Stimulated activated CD8-positive, alpha-beta memory T cell treated with anti-CD3 and anti-CD28 coated beads, Interleukin-12 subunit alpha, Interleukin-12 subunit beta, amount 100 ng/mL, for 1 hour (primary cell): ENCODE measurements at regions not wholly inside any gene's neighbourhood (a gene's known extent, or its start where the extent isn't known, plus 50 kb on each side); places are given as distances from the start of the nearest gene placed in this dataset.
A peak's percentile ranks its signal among the peaks of the same experiment; 100 is the strongest.

Experiments
- DNase-seq: peaks from one replicate; pipeline ENCODE4 v3.0.0-alpha.2; 2020; ENCODE audit warnings: low read depth

DNA sequence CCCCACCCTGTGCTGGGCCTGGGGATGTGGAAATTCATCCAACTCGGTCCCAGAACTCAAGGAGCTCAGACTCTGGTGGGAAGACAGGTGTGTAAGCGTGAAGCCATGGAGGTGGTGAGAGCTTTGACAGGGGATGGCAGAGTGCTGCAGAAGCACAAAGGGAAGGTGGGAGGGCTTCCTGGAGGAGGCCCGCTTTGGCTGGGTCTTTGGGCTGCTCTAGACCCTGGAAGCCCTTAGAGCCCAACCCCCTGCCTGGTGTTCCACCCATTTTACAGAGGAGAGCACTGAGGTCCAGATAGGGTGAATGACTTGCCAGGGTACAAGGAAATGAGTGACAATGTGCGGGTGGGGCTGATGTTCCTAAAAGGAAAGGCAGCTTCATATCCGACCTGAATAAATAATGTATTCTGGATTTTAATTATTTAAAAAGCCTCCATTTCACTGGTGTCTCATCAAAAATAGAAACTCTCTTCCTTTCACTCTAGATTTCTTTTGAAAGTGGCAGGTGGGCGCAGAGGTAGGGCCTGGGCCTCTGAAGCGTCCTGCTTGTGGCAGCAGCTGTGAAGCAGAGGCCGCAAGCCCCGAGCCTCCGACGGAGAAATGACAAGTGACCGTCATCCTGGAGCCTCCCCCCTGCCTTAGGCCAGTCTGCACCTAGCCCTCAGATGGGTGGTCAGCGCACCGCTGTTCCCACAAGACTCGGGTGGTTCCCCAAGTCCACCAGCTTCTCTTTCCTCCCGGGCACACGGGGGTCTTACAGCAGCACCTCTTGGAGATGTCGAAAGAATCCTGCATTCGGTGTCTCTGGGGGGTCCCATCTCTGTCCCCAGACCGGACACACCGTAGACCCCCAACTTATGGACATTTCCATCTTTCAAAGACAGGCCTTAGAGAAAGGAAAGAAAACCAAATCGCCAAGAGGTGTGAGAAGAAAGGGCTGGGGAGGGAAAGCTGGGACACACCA lies 71.0 kb upstream of the TAF1B start:
- DNase-seq: no peak

DNA sequence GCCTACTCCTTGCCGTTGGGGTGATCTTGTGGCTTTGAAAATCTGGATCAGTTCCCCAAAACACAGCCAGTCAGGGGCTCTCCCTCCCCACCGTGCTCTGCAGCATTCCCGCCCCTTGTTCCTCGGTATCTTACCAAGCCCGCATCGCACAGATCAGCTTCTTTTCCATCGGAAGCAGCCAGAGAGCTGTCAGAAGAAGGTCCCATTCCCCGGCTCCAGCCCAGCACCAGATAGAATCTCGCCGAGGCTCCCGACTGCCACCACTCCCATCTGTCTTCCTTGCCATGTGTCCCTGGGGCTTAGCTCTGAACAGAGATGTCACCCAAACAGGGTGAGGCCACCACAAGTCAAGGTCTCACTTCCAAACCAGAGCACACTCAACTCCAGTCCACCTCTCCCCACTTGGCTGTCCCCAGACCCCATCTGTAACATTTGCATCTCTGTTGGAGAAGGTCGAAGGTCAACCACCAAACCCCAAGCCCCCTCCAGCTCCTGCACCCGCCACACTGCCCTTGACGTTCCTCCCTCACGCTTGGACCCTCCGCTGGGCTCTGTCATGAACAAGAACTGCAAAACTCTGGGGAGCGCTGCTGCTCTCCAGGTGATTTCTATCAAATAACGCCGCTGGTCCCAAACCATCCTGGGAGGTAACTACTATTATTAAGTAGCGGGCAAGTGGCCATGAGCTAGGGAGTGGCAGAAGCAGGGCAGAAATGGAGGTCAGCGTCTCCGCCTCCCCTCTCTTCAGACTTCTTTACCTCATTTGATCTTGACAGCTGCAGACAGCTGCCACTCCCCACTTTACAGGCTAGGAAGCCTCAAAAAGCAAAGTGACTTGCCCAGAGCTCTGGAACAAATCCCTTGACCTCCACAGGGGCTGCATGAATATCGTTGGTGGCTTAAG lies 70.0 kb upstream of the TAF1B start:
- no peak for DNase-seq

DNA sequence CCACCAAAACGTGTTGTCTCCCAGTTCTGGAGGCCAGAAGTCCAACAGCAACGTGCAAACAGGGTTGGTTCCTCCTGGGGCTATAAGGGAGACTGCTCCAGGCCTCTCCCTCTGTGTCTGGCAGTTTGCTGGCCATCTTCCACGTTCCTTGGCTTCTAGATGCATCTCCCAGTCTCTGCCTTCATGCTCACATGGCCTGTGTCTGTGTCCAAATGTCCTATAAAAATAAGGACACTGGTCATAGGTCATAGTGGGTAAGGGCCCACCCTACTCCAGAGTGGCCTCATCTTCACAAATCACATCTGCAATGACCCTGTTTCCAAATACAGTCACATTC lies 69.4 kb upstream of the TAF1B start:
- no peak for DNase-seq

DNA sequence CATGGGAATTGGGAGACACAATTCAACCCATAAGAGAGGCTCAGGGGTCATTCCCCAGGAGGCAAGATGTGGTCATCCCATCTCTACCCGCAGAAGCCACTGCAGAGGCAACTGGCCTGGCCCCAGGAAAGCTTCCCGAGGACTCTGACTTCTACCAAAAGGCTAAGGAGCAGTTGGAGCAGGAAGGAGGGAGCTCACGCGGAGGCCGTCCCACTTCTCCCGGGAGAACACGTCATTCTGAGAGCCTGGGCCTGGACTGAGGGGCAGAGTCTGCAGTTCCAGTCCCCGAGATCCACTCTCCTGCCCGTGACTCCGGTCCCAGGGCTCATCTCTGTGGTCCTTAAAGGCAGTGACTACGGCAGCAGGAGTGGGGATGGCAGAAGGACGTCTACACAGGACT lies 69.0 kb upstream of the TAF1B start:
- no peak for DNase-seq

DNA sequence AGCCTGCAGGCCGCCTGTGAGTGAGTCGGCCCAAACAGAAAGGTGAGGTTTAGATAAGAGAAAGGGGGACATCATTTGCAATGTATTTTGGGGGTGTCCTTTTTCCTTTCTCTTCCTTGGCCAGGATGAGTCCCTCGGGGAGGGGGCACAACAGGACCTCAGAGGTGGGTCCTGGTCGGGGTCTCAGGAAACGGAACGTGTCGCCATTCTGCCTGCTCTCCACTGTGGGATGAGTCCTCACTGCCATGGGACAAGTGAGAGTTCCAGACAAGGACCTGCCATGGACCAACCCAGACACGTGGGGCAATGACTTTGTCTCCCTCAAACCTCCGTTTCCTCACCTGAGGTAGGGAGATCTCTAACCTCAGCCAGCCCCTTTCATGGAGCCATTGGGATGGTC lies 67.9 kb upstream of the TAF1B start:
- DNase-seq: no peak

DNA sequence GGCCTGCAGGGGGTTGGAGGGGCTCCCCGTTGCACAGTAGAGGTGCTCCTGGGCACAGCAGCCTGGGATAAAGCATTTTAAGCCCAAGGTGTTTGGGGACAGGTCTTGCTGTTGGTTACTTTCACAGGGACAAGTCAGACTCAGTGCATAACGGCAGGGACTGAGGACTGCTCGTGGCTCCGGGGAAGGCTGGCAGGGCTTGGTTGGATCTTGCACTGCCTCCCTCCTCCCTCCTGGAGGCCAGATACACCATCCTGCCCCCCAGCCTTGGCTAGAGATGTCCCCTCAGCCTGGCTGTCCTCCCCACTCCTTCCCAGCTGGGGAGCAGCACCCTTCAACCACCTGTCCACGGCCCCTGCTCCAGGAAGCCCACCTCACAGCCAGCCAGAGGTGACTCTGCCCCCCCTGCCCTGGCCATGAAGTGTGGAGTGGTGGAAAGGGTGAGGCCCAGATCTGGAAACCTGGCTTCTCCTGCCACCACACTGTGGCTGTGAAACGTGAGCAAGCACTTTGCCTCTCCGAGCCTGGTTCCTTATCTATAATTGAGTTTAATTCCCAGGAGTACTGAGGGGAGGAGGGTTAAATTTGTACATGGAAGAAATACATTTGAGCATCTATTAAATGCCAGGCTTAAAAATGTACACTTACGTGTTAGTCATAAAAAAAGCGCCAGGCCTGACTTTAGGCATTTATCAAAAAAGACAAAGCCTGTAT lies 67.1 kb upstream of the TAF1B start:
- DNase-seq: no peak

DNA sequence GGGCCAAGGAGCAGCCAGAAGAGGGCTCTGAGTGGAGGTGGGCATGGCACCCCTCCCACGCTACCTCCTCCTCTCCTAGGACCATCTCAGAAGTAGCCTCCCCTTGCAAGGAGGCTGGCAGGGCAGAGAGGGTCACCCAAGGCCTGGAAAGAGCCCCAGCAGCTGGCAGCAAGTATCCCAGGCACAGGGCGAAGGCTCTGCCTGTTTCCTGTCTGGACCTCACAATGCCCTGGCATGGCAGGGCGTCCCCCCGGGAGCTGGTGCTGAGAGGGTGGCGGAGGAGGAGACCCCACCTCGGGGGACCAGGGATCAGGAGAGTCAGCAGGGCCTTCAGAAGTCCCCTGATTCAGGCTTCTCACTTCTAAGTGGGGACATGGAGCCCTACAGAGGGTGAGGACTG lies 66.2 kb upstream of the TAF1B start:
- DNase-seq: no peak

DNA sequence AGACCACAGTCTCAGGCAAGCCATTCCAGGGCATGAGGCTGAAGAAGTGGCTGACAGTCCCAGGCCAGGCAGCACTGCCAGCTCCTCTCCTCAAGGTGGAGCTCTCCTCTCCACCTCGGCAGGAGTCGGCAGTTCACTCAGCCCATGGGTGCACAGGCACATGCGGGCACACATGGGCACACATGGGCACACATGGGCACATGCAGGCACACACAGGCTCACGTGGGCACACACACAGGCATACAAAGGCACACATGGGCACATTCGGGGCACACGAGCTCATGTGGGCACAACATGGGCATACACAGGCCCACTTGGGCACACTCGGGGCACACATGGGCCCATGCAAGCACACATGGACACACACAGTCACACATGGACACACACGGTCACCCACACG lies 65.3 kb upstream of the TAF1B start:
- DNase-seq: no peak

DNA sequence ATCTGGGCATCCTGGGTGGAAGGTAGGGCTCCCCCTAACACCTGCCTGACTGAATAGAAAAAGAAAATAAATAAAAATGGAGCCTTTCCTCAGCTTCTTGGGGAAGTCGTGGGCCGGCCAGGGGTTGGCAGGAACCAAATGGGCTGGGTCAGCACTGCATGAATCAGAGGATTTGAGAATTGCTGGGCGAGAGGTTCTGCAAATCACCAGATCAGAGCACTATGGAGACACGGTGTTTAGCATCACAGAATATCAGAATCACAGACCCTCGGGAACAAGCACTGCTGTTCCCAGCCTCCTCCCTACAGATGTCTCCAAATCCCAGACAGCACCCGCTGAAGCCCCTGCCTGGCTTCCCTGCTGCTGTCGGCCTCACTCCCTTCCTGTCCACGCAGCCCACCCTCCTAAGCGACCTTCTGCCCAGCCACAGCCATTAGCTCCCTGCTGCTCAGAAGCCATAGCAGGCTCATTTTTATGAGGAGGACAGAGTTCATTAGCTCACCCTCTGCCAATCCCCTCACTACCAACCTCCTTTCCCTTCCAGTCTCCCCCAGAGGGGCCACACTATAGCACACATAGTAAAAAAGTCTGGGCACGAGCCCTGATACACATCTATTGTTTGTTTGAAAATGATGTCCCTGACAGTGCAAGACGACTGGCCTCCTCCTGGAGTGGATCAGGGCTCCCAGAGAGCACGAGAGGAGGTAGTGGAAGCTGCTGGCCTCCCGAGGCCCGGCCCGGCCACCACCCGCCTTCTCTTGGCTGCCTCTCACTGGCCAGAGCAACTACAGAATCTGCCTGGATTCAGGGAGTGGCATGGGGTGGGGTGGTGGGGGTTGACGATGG lies 64.6 kb upstream of the TAF1B start:
- no peak for DNase-seq

DNA sequence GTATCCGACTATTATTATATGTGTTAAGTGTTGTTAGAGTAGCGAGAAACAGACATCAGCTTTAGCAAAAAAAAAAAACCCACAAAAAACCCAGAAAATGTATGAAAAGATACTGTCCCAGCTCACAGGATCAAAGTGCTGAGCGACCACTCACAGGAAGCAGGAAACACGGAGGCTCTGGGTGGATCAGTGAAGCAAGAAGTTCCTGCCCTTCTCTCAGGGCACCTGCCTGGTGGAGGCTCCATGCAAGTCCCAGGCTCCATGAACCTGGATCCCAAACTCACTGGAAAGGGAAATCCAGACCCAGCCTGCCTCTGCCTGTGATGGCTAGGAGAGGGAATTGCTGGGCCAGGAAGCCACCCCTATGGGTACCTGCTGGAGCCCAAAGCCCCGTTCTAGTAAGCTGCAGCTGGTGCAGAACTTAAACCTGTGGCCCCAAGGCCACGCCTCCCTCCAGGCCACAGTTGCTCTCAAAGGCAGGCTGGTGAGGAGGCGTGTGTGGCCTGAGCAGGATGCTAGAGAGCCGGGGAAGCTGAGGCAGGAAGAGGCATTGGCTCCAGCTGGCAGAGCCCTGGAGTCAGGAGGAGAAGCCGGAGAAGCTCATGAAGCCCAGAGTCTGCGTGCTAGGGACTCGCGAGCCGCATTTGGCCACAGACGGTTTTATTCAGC lies 63.5 kb upstream of the TAF1B start:
- DNase-seq: no peak

DNA sequence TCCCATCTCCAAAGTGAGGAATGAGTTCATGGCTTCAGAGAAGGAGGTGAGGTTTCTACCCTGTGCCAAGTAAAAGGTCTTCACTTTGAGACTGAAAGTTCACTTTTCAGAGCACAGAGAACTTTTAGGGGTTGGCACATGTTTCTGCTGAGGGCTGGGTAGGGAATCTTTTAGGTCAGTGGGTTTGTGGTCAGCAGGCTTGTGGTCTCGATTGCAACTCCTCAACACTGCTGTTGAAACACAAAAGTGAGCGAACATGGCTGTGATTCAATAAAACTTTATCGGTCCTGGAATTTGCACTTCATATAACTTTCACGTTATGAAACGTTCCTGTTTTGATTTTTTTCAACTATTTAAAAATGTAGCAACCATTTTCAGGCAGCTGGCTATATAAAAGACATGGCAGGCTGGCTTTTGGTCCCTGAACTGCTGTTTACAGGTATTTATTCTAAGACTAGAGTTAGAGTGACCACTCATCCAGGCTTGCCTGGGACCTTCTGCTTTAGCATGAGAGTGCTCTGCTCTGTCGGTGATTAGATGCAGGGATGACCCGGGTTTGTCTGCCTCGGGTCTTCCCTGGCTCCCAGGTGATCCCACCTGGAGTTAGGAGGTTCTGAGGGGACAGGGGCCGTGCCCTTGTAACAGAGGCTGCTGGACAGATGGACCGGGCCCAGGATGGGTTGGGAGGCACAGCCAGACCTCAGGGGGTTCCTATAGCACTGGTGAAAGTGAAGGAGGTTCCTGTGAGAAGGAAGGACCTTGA lies 62.7 kb upstream of the TAF1B start:
- no peak for DNase-seq

DNA sequence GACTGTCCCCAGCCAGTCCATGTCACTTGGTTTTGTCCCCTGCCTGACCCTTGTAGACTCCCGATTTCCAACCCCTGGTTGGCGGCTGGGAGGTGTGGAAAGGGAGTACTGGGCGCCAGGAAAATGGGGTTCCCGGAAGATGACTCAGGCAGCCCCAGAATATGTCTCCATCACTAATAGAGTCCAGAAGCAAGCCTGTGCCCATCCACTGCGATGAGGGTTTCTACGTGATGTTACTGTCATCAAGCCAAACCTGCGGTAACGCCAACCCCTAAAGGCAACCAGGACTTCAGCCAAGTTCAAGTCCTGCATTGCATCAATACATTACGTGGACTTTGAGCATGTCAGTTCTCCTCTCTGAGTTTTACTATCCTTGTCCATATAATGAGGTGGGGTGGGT lies 62.0 kb upstream of the TAF1B start:
- DNase-seq: no peak

DNA sequence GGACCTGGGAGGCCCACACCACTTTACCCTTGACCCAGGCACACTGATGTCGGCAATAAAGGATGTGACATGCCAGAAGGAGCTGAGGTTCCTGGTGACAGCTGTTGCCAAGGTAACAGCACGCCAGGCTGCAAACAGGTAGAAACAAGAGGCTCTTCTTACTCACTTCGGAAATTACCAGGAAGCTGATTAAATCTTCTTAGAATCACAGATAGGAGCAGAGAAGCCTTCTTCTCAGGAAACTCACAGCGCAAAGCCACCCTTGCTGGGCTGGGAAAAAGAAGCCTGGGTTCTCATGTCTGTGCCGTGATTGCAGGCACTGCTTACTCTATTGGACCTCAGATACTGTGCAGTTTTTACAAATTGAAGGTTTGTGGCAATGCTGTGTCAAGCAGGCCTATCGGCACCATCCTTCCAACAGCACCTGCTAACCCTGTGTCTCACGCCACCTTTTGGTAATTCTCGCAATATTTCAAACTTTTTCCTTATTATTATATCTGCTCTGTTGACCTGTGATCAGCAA lies 61.0 kb upstream of the TAF1B start:
- peak; percentile 55 for DNase-seq

DNA sequence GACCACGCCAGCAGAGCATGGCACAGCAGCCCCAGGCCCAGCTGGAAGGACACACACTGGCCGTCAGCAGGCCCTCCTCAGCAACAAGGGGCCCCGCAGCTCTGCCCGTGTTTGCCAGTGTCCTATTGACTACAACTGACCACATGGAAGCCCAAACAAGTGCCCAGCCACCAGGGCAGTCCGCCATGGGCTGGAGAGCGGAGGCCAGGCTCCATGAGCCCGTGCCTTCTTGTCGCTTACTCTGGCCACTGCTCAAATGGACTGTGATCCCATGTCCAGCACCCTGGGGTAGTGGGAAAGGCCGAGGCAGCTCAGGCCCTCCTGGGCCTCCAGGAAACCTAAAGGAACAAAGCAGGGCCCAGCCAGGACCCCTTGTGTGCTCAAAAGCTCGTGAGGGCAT lies 53.9 kb upstream of the TAF1B start:
- DNase-seq: no peak

DNA sequence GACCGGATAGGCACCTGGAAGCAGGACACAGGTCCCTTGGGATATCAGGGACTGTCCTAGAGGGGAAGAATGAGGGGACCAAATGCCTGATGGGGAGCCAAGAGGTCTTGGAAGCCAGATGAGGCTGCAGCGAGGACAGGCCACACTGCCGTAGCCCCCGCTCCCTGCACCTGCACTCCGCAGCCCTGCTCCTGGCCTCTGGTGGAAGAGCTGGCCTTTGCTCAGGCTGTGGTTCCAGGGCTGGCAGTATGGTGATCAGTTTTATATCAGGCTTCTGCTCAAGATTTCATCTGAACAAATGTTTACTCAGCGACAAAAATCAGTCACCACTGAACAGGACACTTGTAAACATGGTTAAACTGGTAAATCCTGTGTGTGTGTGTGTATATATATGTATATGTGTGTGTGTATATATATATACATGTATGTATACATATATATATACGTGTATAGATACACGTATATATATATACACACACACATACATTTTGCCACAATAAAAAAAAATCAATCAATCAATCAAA lies 52.5 kb upstream of the TAF1B start:
- no peak for DNase-seq

DNA sequence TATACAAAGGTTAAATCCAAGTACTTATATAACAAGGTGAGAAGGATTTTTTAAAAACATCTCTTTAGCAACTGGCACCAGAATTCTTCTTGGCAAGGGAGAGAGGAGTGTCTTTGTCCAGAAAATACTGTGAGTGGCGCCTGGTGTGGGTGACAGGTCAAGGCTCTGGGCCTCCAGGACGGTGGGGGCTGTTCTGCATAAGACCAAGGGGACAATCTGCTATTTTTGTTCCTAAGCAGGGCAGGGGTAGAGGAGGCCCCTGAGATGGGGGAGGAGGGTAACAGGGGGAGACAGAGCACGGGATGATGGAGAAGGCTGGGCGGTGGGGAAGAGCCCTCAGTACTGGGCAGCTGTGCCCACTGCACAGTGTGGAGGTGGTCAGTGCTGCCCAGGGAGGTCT lies 51.6 kb upstream of the TAF1B start:
- no peak for DNase-seq

DNA sequence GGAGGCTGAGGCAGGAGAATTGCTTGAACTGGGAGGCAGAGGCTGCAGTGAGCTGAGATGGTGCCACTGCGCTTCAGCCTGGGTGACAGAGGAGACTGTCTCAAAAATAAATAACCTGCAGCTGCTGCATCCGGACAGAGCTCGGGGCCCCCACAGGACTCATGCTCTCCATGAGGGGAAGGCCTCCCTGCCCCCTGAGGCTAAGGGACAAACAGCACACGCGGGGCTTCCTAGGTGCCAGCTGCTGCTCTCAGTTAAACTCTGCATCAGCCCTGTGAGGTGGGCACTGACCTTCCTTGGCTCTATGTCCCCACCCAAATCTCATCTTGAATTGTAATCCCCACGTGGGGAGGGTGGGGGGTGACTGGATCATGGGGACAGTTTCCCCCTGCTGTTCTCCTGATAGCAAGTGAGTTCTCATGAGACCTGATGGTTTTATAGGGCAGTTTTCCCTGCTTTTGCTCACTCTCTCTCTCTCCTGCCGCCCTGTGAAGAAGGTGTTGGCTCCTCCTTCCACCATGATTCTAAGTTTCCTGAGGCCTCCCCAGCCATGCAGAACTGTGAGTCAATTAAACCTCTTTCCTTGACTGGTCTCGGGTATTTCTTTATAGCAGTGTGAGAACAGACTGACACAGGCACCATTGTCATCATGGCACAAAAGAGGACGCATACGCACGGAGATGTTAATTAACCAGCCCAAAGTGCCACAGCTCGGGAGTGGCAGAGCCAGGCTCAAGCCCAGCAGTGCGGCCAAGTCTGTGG lies 49.9 kb upstream of the TAF1B start:
- DNase-seq: no peak
